Body of pancreas (tissue), 4 donors: ENCODE measurements at regions not wholly inside any gene's neighbourhood (a gene's known extent, or its start where the extent isn't known, plus 50 kb on each side); places are given as distances from the start of the nearest gene placed in this dataset.

Experiments used
- ATAC-seq: fragments of 150-250 bp; one replicate; pipeline ENCODE4 v1.9.1; 2016
- DNase-seq, 4 donors: peaks; one replicate each; pipeline ENCODE4 v3.0.0-alpha.2; 2019
- H3K27ac ChIP-seq, 4 donors: fragments of 200-600 bp; sonication (generic); 1 replicate in 3 of 4; 2 replicates in 1 of 4; pipeline versions ENCODE4 v1.5.1 to v1.6.1; 2016 to 2019; ENCODE audit warnings: mild to moderate bottlenecking in 1 of 4, mixed read lengths in 1 of 4, moderate library complexity in 1 of 4
- H3K27me3 ChIP-seq, 2 donors: fragments of 200-600 bp; sonication (generic); one replicate each; pipeline ENCODE4 v1.6.0; 2016; ENCODE audit warnings: mild to moderate bottlenecking in 1 of 2
- H3K36me3 ChIP-seq, 2 donors: fragments of 200-600 bp; sonication (generic); replicated peaks in 1 of 2; 2 replicates each; pipeline ENCODE4 v1.5.1; 2016; ENCODE audit warnings: low read depth in 2 of 2; ENCODE audit not compliant: insufficient read depth in 1 of 2
- H3K4me1 ChIP-seq: fragments of 200-600 bp; sonication (generic); one replicate; pipeline ENCODE4 v1.6.0; 2016
- H3K4me3 ChIP-seq, 2 donors: fragments of 200-600 bp; sonication (generic); 1 replicate in 1 of 2; 2 replicates in 1 of 2; pipeline ENCODE4 v1.5.1; 2016 to 2019
- H3K9me3 ChIP-seq, 3 donors: fragments of 200-600 bp; sonication (generic); 1 replicate in 2 of 3; 2 replicates in 1 of 3; pipeline ENCODE4 v1.5.1; 2016
- POLR2A ChIP-seq, 3 donors: fragments of 450-650 bp; IDR thresholded peaks; one replicate each; pipeline ENCODE4 v1.6.1; 2016; ENCODE audit warnings: antibody characterized with exemption in 3 of 3, mild to moderate bottlenecking in 2 of 3
- whole genome bisulfite sequencing, 2 donors: methylation state at CpG; one replicate each; pipeline ENCODE4 v1.1.5; 2017; 5-methylcytosine and 5-hydroxymethylcytosine counted together
- intact Hi-C: fragments of 100-400 bp; cut with DNase I; formaldehyde crosslinking; loops from one replicate; pipeline ENCODE4 v1.15.1; 2023
- TF ChIP-seq, protein P1 (sequence below), 7 experiments: fragments of 450-650 bp in 4 of 7; fragments of 200-600 bp in 3 of 7; sonication (generic) in 3 of 7; IDR thresholded peaks; one replicate each; pipeline ENCODE4 v1.5.1; 2016 to 2019; ENCODE audit warnings: antibody characterized with exemption in 7 of 7

DNA sequence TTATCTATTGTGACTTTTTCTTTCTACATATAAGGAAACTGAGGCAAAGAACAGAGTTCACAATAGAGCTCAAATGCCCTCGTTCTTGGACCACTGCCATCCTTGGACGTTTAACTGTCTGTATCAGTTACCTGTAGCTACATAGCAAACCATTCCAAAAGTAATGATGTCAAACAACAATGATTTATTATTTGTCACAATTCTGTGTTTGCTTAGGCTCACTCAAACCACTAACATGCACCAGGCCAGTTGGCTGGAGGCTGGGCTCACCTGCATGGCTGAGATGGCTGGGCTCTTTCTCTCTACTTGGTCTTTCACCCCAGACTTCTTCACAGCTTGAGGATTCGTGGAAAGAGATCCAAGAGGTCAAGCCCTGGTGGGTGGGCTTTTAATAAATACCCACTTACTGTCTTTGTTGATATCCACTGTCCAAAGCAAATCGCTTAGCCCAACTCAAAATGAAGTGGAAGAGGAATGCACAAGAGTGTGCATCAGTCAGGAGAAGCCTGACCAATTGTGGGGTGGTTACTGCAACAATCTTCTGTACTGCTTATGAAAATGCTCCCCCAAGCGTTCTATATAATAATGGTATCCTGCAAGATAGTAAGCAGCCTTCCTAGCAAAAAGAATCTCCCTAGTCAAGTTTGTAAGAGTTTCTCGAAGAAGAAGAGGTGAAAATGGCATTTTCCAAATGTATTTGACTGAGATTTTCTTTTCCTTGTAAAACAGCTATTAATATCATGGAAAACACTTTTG lies 163.5 kb upstream of the NT5C1B start:
- Histone ChIP-seq H3K36me3 (no peaks in the 10 kb centered on the region), H3K27me3 (no peaks in the 10 kb centered on the region), H3K4me1 (no peaks in the 10 kb centered on the region), H3K4me3 (no peak overlapping the region), H3K9me3 (no peaks in the 10 kb centered on the region), H3K27ac (no peak overlapping the region)
- intact Hi-C loops = loop anchor here (5.0 kb wide), 1 partner anchor 609 kb away; no protein-coding TSS in a partner anchor
- no peak for ATAC-seq
- WGBS, 2 donors = 52 to 61% methylated on average over 6 of the region's 6 CpGs
- no peak for DNase-seq
- TF ChIP-seq POLR2A (IDR thresholded peaks at IDR 0.05) = no peak
- TF ChIP-seq, protein P1, sequence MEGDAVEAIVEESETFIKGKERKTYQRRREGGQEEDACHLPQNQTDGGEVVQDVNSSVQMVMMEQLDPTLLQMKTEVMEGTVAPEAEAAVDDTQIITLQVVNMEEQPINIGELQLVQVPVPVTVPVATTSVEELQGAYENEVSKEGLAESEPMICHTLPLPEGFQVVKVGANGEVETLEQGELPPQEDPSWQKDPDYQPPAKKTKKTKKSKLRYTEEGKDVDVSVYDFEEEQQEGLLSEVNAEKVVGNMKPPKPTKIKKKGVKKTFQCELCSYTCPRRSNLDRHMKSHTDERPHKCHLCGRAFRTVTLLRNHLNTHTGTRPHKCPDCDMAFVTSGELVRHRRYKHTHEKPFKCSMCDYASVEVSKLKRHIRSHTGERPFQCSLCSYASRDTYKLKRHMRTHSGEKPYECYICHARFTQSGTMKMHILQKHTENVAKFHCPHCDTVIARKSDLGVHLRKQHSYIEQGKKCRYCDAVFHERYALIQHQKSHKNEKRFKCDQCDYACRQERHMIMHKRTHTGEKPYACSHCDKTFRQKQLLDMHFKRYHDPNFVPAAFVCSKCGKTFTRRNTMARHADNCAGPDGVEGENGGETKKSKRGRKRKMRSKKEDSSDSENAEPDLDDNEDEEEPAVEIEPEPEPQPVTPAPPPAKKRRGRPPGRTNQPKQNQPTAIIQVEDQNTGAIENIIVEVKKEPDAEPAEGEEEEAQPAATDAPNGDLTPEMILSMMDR (IDR thresholded peaks at IDR 0.05) = no peak

DNA sequence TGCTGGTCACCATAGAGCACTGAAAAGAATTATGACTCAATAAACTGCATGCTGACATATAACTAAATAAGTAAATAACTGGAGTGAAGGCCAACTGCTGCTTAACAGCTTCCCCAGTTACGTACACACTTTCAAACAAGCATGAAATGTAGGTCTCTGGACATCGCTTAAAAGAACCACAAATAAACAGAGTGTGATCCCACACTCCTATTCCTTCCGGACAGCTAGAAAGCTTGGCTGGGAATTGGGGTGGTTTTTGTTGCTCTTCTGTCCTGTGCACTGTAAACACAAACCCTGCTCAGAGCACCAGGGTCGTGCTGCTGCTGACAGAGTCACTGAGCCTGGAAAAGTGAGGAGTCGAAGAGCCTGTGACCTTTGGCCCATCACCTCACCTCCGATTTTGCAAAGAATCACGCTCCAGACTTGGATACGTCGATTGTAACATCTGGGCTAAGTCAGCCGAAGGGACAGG lies 162.7 kb upstream of the NT5C1B start:
- no peaks in the 10 kb centered on the region for H3K9me3 ChIP-seq
- H3K4me1 ChIP-seq = no peaks in the 10 kb centered on the region
- H3K36me3 ChIP-seq = no peaks in the 10 kb centered on the region
- intact Hi-C loops = loop anchor here (5.0 kb wide), 1 partner anchor 610 kb away; no protein-coding TSS in a partner anchor
- ATAC-seq = no peak
- H3K4me3 ChIP-seq = no peak overlapping the region
- 66 to 73% methylated on average over 10 of the region's 10 CpGs for WGBS, 2 donors
- no peak overlapping the region for H3K27ac ChIP-seq
- no peak for DNase-seq
- no peaks in the 10 kb centered on the region for H3K27me3 ChIP-seq
- no peak for TF ChIP-seq POLR2A (IDR thresholded peaks at IDR 0.05)
- TF ChIP-seq, protein P1 (IDR thresholded peaks at IDR 0.05) = no peak

DNA sequence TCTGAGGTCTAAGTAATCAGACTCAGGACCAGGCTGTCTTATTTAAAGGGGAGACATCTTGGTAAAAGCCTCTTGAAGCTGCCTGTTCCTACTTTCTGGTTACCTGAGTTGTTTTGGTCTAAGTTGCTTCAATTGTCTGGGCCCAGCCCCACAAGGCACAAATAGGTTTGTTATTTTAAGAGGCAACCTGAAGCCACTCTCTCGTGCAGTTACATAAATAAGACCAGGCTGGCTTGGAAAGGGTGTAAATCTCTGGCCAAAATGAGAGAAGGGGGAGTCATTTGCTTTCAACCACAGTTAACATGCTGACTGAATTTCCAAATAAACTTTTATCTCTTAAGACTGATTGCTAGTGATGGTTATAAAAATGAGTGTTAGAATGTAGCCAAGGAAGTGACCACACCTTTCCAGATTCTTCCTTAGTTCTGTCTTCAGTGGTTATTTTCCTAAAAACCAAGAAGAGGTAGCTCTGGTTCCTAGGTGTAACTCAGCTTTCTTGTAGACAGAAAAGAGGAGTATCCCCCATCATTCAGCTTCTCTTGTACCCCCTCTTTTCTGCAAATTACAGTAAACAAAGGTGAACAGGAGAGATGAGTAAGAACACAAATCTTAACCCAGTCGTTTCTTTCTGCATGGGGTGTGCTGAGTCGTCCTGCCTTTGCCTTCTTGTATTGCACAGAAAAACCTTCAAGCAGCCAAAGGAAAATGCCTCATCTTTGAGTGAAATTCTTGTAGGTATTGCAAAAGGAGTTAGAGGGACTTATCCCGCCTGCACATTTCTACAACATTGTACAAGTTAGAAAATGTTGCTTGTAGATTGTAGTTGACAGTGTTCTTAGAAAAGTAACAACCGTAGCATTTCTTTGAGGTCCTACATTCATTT lies 161.5 kb upstream of the NT5C1B start:
- H3K36me3 ChIP-seq = no peaks in the 10 kb centered on the region
- no peaks in the 10 kb centered on the region for H3K27me3 ChIP-seq
- no peak for ATAC-seq
- H3K9me3 ChIP-seq = no peaks in the 10 kb centered on the region
- no peak overlapping the region for H3K4me3 ChIP-seq
- no peaks in the 10 kb centered on the region for H3K4me1 ChIP-seq
- DNase-seq = no peak
- TF ChIP-seq POLR2A (IDR thresholded peaks at IDR 0.05) = no peak
- TF ChIP-seq, protein P1 (IDR thresholded peaks at IDR 0.05) = no peak
- no peak overlapping the region for H3K27ac ChIP-seq
- WGBS, 2 donors = 69 to 71% methylated on average over 5 of the region's 5 CpGs
- intact Hi-C loops = loop anchor here (5.0 kb wide), 1 partner anchor 611 kb away; no protein-coding TSS in a partner anchor

DNA sequence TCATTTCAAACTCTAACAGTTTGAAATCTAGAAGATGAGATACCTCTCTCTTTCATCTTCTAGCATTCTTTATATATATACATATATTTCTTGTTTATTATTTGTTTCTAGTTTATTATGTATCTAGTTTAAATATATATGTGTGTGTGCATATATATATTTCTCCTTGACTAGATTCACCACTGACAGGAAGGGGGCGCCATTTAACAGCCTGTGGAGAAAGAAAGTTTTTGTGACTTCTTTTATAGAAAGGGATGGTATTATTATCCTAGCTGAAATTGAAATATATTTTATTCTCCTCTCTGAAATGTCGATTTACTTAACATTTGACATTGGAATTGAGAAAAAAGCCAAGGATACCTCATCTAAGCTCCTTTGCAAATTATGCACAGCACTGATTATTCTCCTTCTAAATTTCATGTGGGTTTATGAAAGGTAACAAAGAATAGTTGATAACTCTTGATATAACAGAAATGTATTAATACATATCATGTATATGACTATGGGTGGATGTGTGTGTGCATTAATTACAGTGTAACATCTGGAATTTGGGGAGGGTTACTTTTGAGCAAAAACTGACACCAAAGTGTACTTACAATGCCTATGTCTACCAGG lies 160.7 kb upstream of the NT5C1B start:
- TF ChIP-seq, protein P1 (IDR thresholded peaks at IDR 0.05) = peak; percentile 43 to 91 (median 82)
- TF ChIP-seq POLR2A (IDR thresholded peaks at IDR 0.05) = no peak
- no peak for ATAC-seq
- intact Hi-C loops = loop anchor here (5.0 kb wide), 1 partner anchor 612 kb away; no protein-coding TSS in a partner anchor

More for the DNA sequence above, 160.7 kb upstream of the NT5C1B start:
- Histone ChIP-seq H3K27me3 (no peaks in the 10 kb centered on the region), H3K9me3 (no peaks in the 10 kb centered on the region), H3K4me1 (no peaks in the 10 kb centered on the region), H3K4me3 (no peak overlapping the region), H3K36me3 (no peaks in the 10 kb centered on the region), H3K27ac (no peak overlapping the region)
- peak; percentile 58 to 67 (median 64) for DNase-seq
- 0 to 3% methylated on average over 2 of the region's 2 CpGs for WGBS, 2 donors
